GM20431 (cell line): ENCODE measurements at regions not wholly inside any gene's neighbourhood (a gene's known extent, or its start where the extent isn't known, plus 50 kb on each side); places are given as distances from the start of the nearest gene placed in this dataset.
"Not testable (repeated sequence)": the region's sequence is repeated elsewhere in the genome, so short reads cannot be mapped to it uniquely, and the experiment has no call there.

Experiments
- in situ Hi-C: fragments of 300-500 bp; cut with MseI, MboI; formaldehyde crosslinking; loops from one replicate; pipeline ENCODE4 v1.15.0; 2020; ENCODE audit warnings: low sequenced_read_pairs; ENCODE audit not compliant: unreplicated experiment

DNA sequence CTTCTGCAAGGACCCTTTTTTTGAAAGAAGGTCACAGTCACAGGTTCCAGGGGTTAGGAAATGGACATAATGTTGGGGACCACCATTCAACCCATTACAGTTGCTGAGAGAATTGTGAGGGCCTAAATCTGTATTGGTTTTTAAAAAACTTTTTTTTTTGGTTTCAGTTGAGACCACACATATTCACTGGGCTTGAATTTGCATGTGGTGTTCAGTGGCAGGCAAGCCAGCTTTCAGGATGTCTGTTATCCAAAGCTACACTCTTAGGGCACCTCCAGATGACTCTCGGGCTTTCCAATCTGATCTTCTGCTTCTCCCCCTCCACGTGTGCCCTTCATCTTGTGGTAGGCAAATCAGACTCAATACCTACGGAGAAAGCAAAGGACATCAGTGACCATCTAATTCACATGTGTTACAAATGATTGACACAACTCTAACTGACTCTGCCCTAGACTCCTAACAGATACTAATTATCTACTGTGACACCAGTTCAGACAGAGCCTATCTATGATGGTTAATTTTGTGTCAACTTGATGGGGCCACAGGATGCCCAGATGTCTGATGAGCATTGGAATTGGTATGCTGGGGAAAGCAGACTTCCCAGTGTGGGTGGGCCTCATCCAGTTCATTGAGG, 93.3 kb upstream of the ELMO1 start:
- in situ Hi-C loops = no loop called here

DNA sequence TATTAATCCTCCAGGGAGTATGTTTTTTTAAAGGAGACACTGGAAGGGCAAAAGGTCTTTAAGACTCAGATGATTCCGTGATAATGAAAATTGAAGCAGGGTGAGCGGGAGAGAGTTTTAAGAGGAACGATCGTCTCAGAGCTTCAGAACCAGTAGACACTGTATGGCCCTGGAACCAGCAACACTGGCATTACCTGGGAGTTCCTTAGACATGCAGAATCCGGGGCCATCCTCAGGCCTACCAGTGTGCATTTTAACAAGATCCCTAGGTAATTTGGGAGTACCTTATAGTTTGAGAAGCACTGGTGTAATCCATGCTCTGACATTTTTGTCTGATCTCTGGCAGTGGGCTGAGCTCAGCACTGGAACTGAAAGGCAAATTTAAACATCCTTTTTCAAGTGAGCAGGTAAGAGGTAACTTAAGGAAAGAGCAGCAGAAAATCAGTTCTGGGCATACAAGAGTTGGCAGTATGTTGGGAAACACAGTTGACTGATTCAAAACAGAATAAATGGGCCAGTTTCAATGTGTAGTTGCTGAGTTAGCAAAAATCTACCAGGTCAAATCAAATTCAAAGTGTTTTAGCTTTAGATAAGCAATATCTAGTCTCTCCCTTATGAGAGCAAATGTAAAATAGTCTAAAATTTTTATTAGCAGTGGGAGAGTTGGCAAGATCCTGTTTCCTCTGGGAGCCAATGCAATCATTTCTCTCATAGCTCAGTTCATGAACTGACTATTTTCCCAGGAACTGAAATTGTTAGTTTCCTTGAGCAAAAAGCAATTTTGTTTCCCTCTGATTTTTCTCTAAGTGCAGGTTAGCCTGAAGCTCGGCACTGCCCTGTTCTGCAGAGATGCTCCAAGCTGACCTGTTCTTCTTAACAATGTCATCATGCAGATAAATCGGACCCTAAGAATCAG, 97.2 kb upstream of the ELMO1 start:
- in situ Hi-C loops = no loop called here

DNA sequence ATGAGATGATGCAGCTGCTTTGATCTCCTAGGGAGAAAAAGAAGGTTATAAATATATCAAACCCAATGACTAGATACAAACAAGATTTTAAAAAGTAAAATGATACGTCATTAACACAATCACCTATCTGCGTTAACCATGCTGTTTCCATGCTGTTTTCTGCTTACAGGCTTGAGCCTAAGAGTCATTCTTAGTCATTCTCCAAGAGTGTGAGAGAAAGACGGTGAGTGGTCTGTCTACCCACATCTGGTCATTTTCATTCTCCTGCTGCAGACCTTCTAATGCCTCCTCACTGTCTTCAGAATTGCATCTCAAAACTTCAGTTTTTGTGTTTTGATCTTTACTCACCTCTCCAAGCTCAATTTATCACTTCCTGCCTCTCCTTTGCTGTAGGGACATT, 98.0 kb upstream of the ELMO1 start:
- in situ Hi-C loops = no loop called here

DNA sequence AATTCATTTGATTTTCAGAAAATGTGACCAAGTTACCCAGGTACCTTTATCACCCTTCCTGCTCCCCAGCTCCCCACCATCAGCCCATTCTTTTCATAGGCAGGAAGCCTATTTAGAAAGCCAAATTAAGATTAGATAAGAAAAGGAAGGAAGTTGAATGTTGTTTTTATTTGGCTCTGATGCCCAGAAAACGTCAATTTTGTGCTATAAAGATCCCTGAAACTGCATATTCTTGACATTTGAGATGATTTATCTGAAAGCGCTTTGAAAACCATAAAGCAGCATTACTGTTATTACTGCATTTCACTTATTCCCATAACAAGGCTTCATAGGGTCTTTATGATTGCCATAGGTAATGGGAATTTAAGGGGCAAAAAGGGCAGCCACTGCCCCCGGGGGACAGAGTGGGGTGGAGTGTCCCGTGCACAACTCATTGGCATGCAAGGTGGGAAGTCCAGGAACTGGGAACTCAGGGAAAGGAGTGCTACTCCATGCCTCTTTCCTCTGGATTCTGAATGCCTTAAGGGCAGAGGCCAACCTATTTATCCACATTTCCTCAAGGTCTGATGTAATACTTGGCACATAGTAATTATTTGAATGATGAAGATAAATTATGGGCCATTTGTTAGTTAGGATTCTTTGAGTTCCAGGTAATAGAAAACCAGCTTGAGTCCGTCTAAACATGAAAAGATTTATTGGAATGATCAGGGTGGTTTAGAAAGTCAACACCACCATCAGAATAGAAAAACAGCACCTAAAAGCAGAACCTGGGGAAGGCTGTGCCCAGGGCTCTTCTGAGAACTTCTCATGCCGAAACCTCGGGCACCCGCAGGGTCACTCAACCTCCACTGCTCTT, 100.6 kb upstream of the ELMO1 start:
- in situ Hi-C loops = no loop called here

DNA sequence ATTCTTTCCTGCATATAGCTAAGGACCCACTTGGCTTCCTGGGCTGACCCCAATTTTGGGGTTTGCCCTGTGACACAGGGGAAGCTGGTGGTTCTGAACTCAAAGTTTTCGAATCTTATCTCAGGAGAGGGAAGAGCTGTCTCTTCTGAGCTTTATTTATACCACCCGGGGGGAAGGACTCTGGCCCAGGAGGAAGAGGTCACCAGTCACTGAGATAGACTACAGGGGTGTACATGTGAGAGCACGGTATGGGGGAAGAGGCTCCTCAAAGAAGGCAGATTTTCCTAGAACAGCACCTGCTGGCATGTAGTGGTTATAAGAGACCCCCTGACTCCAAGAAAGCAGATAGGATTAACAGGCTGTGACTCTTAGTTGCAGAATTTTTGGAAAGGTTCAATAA, 101.8 kb upstream of the ELMO1 start:
- in situ Hi-C loops = no loop called here

DNA sequence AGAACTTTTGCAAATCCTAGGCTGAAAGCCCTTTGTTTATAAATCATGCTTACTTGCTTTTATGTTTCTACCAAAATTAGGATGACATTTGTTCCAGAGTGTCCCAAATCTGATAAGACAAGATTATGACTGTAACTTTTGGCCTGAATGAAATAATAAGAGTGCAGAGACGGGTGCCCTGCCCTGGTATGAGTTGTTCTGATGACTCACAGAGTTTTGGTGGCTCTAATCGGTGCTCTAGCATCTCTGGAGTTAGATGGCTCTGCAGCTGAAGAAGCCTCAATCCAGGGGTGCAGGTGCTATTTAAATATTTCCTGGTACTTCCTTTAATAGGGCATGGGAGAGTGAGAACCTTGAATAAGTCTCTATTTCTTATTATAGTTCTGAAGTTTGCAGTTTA, 102.2 kb upstream of the ELMO1 start:
- in situ Hi-C loops = no loop called here

DNA sequence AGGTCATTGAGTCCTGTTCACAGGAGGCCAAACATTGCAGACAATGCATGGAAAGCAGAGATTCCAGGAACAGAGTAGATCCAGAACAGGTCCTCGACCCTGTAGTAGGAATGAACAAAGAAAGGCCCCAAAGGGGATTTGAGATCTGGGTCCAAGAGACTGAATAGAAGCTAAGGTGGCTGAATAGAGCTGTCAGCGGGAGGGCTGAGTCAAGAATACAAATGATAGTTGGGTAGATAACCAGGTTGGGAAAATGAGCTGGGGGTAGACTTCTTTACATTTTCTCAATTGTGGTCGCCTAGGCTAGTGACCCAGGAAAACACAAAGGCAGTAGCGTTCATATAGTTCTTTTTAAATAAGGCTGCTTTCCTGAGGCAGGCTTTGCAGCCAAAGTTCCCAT, 103.4 kb upstream of the ELMO1 start:
- in situ Hi-C loops = no loop called here

DNA sequence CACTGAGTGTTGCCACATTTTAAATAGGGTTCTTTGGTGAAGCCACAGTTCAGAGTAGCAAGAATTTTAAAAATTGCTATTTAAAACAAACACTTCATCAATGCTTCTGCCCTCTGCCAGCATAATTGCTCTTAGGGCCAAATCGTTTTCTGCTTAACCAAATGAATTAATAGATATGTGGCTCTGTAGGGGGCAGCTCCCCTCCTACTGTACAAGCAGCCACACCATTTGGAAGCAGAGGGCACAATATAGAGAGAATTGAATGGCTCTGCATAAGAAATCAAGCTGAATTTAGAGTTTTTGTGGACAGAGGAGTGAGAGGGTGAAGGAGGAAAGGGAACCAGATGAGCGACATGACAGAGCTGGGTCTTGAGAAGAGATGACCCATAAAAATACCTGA, 103.8 kb upstream of the ELMO1 start:
- in situ Hi-C loops = not testable (repeated sequence)

DNA sequence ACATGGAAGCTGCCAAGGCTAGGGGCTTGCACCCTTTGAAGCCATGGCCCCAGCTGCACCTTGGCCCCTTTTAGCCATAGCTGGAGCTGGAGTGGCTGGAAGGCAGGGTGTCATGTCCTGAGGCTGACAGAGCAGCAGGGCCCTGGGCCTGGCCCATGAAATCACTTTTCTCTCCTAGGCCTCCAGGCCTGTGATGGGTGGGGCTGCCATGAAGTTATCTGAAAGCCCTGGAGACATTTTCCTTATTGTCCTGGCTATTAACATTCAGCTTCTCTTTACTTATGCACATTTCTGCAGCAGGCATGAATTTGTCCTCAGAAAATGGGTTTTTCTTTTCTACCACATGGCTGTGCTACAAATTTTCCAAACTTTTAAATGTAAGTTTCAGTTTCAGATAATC, 106.9 kb upstream of the ELMO1 start:
- in situ Hi-C loops = no loop called here

DNA sequence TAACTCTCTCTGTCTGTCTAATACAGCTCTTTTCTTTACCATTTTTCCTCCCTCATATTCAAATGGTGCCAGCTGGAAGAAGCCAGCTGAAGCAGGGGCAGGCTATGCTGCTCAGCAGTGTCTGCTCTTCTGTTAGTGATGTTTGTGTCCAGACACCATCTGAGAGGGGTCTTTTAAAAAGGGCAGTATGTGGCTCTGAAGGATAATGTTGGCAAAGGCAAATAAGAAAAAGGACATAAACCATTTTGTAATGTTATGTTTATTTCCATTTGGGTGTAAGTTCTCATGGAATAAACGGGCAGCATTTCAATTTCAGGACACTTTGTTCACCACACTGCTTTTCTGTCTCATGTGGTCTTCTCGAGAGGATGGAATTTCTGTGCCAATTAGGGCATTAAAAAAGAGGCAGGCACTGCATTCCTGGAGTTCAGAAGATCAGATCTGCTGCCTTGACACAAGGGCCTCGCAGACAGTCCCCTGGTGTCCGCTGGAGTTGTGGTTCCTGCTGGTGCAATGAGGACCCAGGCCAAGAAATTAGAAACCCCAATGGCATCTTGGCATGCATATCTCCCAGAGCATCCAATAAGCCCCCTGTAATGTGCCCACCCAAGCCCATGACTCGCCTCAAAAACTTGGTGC, 109.0 kb upstream of the ELMO1 start:
- in situ Hi-C loops = no loop called here

DNA sequence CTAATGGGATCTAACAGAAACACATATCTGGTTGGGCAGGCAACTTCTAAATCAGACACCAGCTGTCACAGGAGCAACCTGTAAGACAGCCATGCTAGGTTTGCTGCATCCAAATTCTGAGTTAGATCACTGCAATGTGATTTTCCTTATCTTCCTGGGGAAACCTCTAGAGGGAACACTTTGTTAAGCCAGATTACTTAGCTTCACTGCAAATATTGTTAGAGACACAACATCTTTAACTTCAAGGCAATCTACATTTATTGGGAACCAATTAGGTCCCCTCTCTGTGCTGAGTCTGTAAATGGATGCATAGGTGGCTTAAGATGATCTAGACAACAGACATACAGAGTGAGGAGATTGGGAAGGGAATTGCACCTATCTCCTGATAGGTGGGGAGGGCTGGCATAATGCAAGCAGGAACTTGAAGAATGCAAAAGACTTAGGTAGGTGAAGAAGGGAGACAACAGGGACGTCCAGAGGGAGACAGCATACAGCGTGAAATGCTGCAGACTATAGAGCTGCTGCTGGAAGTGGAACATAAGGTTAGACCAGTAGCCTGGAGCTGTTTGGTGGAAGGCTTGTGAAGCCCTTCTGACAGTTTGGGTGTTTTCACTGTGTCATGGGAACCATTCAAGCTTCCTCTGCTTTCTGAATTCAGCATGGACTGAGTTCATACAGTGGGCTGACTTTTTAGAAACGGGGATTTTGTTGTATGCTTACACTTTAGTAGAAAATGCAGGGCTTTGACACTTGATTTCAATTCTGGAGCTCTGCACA, 109.8 kb upstream of the ELMO1 start:
- in situ Hi-C loops = no loop called here

DNA sequence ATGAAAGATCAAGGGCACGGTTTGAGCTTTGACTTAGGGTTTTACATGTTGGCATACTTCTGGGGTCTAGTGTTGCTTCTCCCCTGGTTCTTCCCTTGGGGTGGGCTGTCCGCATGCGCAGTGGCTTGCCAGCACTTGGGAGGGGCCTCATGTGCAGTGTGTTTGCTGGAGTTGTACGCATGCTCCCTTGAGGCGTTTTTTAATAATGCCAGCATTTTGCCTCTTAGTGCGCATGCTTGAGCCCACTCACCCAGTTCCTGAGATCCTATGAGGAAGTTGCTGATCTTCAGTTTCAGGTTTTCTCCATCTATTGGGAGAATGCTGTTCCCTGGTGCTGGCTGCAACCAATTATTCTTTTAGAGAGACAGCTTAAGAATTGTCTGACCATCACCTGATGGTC, 113.4 kb upstream of the GPR141 start:
- in situ Hi-C loops = no loop called here

DNA sequence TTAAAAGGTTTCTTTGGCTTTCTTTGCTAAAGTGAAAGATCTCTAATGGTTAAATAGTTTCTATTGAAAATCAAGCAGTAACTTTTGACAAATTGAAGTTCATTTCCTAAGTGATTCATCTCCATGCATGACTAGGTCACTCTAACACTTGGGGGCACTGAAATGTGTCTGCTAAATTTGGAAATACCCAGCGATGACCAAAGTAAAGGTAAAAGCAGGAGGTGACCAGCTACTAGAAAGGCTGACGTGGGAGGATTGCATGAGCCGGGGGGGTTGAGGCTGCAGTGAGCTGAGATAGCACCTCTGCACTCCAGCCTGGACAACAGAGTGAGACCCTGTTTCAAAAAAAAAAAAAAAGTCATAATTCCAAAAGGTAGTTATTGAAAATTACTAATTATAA, 111.8 kb upstream of the GPR141 start:
- in situ Hi-C loops = no loop called here

DNA sequence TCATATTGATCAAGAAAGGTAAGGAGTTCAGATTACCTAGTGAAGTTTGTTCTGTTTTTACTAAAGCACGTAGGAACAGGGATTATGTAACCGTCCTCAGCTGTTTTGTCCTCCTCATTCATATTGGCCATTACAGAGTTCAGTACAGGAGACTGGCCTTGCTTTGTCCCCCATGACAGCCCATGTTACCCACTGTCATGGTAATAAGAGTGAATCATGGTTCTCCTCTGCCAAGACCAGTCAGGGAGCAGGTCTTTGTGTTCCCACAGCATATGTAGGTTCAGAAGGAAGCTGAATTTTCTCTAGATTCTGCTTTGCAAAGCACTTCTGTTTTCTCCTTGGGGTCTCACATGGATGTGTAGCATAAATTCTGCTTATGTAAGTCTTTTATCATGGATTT, 106.2 kb upstream of the GPR141 start:
- in situ Hi-C loops = no loop called here

DNA sequence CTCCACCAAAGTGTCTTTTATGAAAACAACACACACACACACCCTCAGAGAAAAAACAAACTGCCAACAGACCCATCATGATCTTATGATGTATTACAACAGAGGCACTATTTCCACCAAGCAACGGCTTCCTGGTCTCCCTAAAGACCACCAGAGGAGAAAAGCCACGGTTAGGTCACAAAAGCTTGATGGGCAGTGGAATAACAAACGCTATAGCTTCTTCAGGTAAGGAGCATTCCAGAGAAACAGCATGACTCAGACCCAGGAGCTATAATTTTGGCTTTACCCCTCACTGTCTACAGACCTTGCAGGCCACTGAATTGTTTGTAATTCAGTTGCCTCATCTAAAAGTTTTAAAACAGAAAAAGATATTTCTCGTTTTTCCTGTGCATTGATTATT, 105.7 kb upstream of the GPR141 start:
- in situ Hi-C loops = no loop called here

DNA sequence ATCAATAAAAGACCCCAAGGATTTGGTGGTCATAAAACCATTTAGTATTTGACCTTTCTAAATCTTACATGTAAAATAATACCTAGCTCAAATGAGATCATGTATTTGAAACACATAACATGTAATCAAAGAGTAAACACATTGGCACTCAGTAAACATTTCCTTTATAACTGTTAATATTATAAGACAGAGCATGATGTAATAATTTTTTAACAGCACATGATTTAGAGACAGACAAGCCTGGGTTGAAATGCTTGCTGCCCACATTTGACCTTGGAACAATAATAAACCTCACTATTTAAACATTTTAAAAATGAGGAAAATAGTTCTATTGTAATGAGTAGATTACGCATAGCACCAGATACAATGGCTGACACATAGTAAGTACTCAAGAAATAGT, 105.2 kb upstream of the GPR141 start:
- in situ Hi-C loops = no loop called here

DNA sequence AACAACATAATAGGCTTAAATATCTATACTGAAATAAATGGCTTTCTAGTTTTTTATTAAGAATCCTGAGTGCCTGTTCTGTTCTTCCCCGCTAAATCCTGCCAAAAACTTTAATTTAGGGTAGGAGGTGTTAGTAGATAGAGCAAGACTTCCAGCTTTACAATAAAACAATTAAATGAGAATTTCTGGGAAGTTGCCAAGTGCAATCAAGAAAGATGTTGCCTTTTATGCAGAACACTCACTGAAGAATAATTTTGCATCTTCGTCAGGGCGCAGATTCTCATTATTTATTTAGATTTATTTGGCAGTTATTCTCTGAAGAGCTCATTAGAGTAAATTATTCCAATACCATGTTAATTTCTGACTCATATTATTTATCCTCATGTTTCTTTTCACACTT, 103.2 kb upstream of the GPR141 start:
- in situ Hi-C loops = no loop called here

DNA sequence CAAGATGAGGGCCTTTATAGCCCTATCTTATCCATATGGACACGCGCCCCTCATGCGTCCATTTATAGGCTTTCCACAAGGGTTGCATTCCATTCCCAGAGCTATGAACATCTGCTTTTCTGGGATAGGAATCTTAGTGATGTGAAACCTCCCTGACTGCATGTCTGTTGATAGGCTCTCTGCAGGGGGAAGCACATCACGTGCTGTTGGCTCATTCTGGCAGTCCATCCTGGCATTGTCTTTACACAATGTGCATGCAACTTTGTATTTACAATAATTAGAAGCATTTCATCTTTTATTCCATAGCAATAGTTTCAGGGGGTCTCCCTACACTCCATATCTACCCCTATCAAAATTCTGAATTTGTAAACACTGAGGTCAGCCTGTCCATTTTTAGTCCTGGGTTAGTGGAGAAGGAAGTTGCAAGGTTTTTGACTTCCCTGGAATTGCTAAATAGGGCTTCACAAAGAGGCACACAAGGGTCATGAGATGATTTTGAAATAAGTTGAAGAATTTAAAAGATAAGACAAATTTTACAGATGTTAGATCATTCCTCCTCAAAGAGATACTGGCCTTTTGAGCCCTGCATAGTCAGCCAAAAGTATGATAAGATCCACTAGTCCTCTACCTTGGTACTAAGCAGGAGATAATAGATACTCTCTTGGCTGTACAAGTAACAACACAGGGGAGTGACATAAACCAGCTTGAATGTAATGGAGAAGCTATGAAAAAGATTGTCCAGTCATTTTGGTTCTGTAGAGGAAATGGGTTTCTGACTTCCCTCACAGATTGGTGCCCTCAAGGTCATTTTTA, 98.7 kb upstream of the GPR141 start:
- in situ Hi-C loops = not testable (repeated sequence)

DNA sequence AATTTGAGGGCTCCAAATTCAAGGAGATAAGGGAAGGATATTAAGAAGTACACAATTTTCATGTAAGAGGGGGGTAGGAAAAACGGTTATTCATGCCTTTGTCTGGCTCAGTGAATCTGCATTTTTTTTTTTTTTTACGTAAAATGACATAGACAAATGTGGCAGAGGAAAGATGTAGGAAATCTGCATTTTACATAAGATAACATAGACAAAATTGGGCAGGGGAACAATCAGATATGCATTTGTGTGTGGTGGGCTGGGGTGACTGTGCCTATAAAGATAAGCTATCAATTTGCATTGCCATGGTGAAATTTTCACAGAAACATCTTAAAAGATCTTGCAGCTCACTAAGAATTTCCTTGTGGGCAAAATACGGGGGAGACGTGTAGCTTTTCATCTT, 92.7 kb upstream of the GPR141 start:
- in situ Hi-C loops = no loop called here
